ENCODE measurements at regions not wholly inside any gene's neighbourhood (a gene's known extent, or its start where the extent isn't known, plus 50 kb on each side); places are given as distances from the start of the nearest gene placed in this dataset.

DNA sequence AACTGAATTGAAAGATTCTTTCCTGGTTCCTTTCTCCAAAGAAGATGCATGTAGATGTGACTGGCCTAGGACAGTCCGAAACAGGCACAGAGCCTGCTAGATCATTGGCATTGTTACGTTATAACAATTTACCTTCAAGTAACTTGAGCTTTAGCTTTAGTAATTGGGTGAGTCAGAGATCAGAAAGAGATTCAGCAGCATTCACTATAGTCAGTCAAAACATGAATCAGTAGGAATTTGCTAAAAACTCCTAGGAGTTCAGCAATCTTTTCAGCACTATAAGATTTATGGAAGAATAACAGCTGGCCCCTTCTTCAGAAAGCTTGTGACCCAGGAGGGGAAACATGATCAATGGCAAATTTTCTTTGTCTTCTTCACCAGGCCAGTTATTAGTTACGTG is 281.7 kb upstream of the PRDM1 start:
- TF ChIP-seq POLR2A (IDR thresholded peaks at IDR 0.05; ENCODE audit: low read depth, low read length) = no peak
- no peak for TF ChIP-seq POLR2AphosphoS5 (IDR thresholded peaks at IDR 0.05; ENCODE audit: low read depth, low read length)
- no peak for TF ChIP-seq TAF1 (IDR thresholded peaks at IDR 0.05; ENCODE audit: borderline replicate concordance, low read depth, low read length)

Measured in GM12892 (cell line).